ENCODE measurements at regions not wholly inside any gene's neighbourhood (a gene's known extent, or its start where the extent isn't known, plus 50 kb on each side); places are given as distances from the start of the nearest gene placed in this dataset.

- Histone ChIP-seq H3K9ac (no peak overlapping the region), H3K79me2 (no peaks in the 10 kb centered on the region), H3K4me3 (ENCODE audit: low read depth, low read length) (no peak overlapping the region), H3K4me2 (ENCODE audit: low read length) (no peak overlapping the region), H2AFZ (no peak overlapping the region), H3K9me3 (ENCODE audit: control insufficient read depth, low read length) (no peaks in the 10 kb centered on the region), H3K27ac (no peak overlapping the region), H3K4me1 (no peaks in the 10 kb centered on the region), H3K27me3 (ENCODE audit: control insufficient read depth, insufficient read depth, low read length) (no peaks in the 10 kb centered on the region), H3K36me3 (ENCODE audit: control insufficient read depth, insufficient read depth, low read length) (no peaks in the 10 kb centered on the region)
- TF ChIP-seq CTCF (IDR thresholded peaks at IDR 0.05), result no peak
Observed at GRCh38 chr2:145350011-145350410, 830.1 kb upstream of the ZEB2 start.

- Histone ChIP-seq H3K9ac (no peak overlapping the region), H3K4me2 (ENCODE audit: low read length) (no peak overlapping the region), H3K4me1 (no peaks in the 10 kb centered on the region), H3K4me3 (ENCODE audit: low read depth, low read length) (no peak overlapping the region), H2AFZ (no peak overlapping the region), H3K27me3 (ENCODE audit: control insufficient read depth, insufficient read depth, low read length) (no peaks in the 10 kb centered on the region), H3K9me3 (ENCODE audit: control insufficient read depth, low read length) (no peaks in the 10 kb centered on the region), H3K27ac (no peak overlapping the region), H3K36me3 (ENCODE audit: control insufficient read depth, insufficient read depth, low read length) (no peaks in the 10 kb centered on the region), H3K79me2 (no peaks in the 10 kb centered on the region)
- no peak for TF ChIP-seq CTCF (IDR thresholded peaks at IDR 0.05)
Observed at GRCh38 chr2:145344076-145344724, 824.3 kb upstream of the ZEB2 start.

GRCh38 chr2:145343287-145343686, 823.4 kb upstream of the ZEB2 start:
- no peak overlapping the region for H3K4me3 ChIP-seq (ENCODE audit: low read depth, low read length)
- TF ChIP-seq CTCF (IDR thresholded peaks at IDR 0.05), result no peak
- H3K4me1 ChIP-seq, result no peaks in the 10 kb centered on the region
- H3K79me2 ChIP-seq, result no peaks in the 10 kb centered on the region
- no peaks in the 10 kb centered on the region for H3K36me3 ChIP-seq (ENCODE audit: control insufficient read depth, insufficient read depth, low read length)
- no peak overlapping the region for H3K9ac ChIP-seq
- H2AFZ ChIP-seq, result no peak overlapping the region
- no peak overlapping the region for H3K27ac ChIP-seq
- no peaks in the 10 kb centered on the region for H3K9me3 ChIP-seq (ENCODE audit: control insufficient read depth, low read length)
- H3K4me2 ChIP-seq (ENCODE audit: low read length), result no peak overlapping the region
- H3K27me3 ChIP-seq (ENCODE audit: control insufficient read depth, insufficient read depth, low read length), result no peaks in the 10 kb centered on the region

GRCh38 chr2:145341536-145341935, 821.6 kb upstream of the ZEB2 start:
- TF ChIP-seq CTCF (IDR thresholded peaks at IDR 0.05), result no peak
- Histone ChIP-seq H3K4me2 (ENCODE audit: low read length) (no peak overlapping the region), H3K27me3 (ENCODE audit: control insufficient read depth, insufficient read depth, low read length) (no peaks in the 10 kb centered on the region), H3K4me1 (no peaks in the 10 kb centered on the region), H3K4me3 (ENCODE audit: low read depth, low read length) (no peak overlapping the region), H2AFZ (no peak overlapping the region), H3K9me3 (ENCODE audit: control insufficient read depth, low read length) (no peaks in the 10 kb centered on the region), H3K79me2 (no peaks in the 10 kb centered on the region), H3K36me3 (ENCODE audit: control insufficient read depth, insufficient read depth, low read length) (no peaks in the 10 kb centered on the region), H3K27ac (no peak overlapping the region), H3K9ac (no peak overlapping the region)

GRCh38 chr2:145339646-145340045, 819.7 kb upstream of the ZEB2 start:
- TF ChIP-seq CTCF (IDR thresholded peaks at IDR 0.05), result no peak
- Histone ChIP-seq H3K27me3 (ENCODE audit: control insufficient read depth, insufficient read depth, low read length) (no peaks in the 10 kb centered on the region), H3K27ac (no peak overlapping the region), H3K36me3 (ENCODE audit: control insufficient read depth, insufficient read depth, low read length) (no peaks in the 10 kb centered on the region), H3K79me2 (no peaks in the 10 kb centered on the region), H3K4me3 (ENCODE audit: low read depth, low read length) (no peak overlapping the region), H3K9ac (no peak overlapping the region), H3K4me1 (no peaks in the 10 kb centered on the region), H2AFZ (no peak overlapping the region), H3K9me3 (ENCODE audit: control insufficient read depth, low read length) (no peaks in the 10 kb centered on the region), H3K4me2 (ENCODE audit: low read length) (no peak overlapping the region)

Measured in parathyroid adenoma (tissue), 2 donors.